ENCODE measurements at regions not wholly inside any gene's neighbourhood (a gene's known extent, or its start where the extent isn't known, plus 50 kb on each side); places are given as distances from the start of the nearest gene placed in this dataset.
"Not testable (repeated sequence)": the region's sequence is repeated elsewhere in the genome, so short reads cannot be mapped to it uniquely, and the experiment has no call there.

DNA sequence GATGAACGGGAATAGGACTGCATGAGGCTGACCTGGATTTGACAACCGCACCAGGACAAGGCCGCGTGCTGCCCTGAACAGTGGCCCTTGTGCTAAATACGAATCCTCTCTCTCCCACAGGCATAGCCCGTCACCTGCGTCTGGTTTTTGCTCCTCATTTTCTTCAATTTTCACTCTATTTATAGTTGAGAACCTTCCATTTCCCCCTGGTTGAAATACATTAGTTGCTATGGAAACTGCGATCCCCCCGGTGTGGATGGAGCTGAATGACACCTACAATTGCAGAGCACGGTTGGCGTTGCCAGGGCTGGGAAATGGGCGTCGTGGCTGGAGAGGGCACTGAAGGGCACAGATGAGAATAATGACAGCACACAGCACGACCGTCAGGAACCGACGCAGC, 158.6 kb upstream of the PITRM1 start:
- DNase-seq: no peak

- no peak for DNase-seq
These were observed 158.1 kb upstream of the PITRM1 start for GRCh38 chr10:3330663-3331062.

DNA sequence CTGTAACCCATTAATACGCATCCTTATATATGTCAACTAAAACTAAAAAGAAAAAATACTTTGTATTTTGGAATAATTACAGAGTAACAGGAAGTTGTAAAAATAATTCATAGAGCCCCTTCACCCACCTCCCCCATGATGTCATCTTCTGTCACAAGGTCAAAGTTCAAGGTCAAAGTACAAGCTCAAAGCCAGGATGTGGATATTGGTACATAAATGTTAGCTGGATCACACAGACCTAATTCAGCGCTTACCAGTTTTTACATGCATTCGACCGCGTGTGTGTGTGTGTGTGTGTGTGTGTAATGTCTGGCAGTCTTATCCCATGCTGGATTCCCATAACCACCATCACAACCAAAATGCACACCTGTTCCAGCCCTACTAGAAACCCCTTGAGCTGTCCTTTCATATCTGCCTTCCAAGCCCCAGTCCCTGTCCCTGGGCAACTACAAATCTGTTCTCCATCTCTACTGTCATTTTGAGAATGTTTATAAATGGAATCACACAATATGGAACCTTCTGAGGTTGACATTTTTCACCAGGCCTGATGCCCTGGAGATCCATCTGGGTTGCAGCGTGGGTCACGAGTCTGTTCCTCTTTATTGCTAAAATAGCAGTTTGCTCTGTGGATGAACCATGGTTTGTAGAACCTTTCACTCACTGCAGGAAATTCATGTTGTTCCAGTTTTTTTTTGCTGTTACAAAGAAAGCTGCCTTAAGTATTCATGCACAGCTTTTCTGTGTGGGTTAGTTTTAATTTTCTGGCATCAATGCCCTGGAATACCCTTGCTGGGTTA, 153.6 kb upstream of the PITRM1 start:
- DNase-seq: no peak

DNA sequence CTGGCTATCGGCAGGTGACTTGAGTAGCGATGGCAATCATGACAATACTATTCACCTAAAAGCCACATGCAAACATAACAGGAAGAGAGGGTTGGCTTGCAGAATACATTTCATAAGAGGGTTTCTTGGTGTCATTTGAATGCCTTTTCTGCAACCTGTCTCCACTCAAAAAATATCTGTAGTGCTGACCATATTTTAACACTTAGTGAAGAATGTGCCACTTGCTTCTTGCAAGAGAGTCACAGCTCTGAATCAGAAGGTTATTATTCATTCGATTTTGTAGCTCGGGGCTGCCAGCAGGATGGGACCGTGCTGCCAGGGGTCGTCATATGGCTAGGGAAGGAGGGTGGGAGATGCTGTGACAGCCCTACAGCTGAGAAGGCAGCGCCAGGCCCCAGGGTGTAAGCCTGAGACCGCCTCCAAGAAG, 152.0 kb upstream of the PITRM1 start:
- DNase-seq: no peak

GRCh38 chr10:3323865-3324498, 151.4 kb upstream of the PITRM1 start:
- no peak for DNase-seq

GRCh38 chr10:3321123-3321522, 148.5 kb upstream of the PITRM1 start:
- no peak for DNase-seq

DNA sequence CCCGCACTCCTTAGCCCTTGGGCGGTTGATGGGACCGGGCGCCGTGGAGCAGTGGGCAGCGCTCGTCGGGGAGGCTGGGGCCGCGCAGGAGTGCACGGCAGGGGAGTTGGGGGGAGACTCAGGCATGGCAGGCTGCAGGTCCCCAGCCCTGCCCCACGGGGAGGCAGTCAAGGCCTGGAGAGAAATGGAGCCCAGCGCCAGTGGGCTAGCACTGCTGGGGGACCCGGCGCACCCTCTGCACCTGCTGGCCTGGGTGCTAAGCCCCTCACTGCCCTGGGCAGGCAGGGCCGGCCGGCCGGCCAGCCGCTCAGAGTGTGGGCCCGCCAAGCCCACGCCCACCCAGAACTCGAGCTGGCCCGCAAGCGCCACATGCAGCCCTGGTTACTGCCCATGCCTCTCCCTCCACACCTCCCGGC, 147.2 kb upstream of the PITRM1 start:
- no peak for DNase-seq

DNA sequence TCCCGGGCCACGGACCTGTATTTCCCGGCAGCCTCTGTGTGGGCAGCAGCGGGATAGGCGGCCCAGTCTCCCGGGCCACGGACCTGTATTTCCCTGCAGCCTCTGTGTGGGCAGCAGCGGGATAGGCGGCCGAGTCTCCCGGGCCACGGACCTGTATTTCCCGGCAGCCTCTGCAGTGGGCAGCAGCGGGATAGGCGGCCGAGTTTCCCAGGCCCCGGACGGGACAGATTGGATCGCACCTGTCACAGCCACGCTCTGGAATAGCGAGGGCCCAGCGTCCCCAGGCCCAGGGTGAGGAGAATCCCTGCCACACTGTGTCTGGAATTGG, 145.9 kb upstream of the PITRM1 start:
- not testable (repeated sequence) for DNase-seq

DNA sequence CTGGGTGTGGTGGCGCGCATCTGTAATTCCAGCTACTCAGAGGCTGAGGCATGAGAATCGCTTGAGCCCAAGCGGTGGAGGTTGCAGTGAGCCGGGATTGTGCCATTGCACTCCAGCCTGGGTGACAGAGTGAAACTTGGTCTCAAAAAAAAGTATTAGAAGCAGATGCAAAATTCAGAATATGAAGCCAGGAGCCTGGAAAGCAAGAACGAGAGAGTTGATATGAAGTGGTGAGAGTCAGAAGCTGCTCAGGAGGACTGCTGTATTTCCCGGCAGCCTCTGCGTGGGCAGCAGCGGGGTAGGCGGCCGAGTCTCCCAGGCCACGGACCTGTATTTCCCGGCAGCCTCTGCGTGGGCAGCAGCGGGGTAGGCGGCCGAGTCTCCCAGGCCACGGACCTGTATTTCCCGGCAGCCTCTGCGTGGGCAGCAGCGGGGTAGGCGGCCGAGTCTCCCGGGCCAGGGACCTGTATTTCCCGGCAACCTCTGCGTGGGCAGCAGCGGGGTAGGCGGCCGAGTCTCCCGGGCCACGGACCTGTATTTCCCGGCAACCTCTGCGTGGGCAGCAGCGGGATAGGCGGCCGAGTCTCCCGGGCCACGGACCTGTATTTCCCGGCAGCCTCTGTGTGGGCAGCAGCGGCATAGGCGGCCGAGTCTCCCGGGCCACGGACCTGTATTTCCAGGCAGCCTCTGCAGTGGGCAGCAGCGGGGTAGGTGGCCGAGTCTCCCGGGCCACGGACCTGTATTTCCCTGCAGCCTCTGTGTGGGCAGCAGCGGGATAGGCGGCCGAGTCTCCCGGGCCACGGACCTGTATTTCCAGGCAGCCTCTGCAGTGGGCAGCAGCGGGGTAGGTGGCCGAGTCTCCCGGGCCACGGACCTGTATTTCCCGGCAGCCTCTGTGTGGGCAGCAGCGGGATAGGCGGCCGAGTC, 145.2 kb upstream of the PITRM1 start:
- DNase-seq: not testable (repeated sequence)

- not testable (repeated sequence) for DNase-seq
These were observed 142.0 kb upstream of the PITRM1 start for GRCh38 chr10:3314445-3315085.

GRCh38 chr10:3313784-3314444, 141.3 kb upstream of the PITRM1 start:
- DNase-seq: not testable (repeated sequence)

GRCh38 chr10:3312403-3312940, 139.9 kb upstream of the PITRM1 start:
- DNase-seq: no peak

GRCh38 chr10:3310016-3310784, 137.6 kb upstream of the PITRM1 start:
- DNase-seq: no peak

DNA sequence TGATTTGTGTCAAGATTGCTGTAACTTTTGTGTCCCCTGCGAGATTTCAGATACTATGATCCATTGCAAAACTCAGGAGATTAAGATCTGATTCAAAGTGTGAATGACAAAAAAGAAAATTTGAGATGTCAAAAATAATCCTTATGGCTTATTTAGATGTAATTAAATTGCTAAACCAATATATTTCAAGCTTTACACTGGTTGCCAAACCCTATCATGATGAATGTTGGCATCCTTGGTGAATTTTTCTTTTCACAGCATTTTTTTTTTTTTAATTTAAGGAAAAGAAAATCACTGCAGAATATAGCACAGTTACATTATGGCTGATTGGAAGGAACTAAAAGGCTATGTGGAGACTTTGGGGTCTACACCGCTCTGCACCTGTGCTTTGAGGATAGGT, 133.5 kb upstream of the PITRM1 start:
- DNase-seq: no peak

DNA sequence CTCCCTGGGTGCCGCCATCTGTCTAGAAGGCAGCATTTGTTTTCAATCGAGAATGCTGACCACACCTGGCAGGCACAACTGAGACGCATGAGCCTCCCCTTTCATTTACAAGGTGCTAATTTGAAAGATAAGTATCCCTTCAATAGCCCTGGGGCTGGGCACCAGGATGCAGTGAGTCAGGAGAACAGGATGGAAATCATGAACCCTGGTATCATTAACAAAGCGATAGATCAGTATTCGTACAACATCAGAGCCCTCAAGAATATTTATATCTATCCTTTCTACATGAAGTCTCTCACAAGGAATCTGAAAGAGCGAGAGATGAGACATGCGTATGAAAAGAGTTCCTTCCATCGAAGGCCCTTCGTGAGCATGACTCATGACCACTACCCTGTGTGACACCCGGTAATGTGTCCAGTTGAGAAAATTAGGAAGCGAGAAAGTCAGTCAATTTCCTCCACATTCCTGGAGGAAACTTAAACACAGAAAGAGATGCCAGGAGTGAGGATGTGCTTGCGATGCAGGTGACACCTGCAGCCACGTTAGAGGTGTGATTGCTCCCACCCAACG, 123.1 kb upstream of the PITRM1 start:
- DNase-seq: peak; percentile 61

DNA sequence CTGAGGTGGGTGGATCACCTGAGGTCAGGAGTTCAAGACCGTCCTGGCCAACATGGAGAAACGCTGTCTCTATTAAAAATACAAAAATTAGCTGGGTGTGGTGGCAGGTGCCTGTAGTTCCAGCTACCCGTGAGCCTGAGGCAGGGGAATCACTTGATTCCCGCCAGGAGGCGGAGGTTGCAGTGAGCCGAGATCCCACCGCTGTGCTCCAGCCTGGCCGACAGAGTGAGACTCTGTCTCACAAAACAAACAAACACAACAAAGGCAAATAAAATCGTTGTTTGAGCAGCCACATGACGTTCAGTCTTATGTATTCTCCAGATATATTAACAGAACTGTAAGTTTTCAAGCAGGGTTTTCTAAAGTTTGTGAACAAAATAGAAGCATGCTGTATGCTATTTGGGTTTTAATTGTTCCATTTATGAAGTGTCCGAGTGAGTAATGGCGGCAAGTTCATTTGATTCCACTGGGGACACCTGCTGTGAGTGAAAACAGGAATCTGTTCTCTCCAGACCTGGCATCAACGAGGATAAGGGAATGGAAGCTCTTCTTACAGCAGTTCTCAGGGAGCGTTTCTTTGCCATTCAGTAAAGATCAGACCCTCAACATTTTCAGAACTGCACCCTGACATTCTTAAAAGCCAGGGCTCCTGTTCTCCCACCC, 122.5 kb upstream of the PITRM1 start:
- DNase-seq: peak; percentile 65

DNA sequence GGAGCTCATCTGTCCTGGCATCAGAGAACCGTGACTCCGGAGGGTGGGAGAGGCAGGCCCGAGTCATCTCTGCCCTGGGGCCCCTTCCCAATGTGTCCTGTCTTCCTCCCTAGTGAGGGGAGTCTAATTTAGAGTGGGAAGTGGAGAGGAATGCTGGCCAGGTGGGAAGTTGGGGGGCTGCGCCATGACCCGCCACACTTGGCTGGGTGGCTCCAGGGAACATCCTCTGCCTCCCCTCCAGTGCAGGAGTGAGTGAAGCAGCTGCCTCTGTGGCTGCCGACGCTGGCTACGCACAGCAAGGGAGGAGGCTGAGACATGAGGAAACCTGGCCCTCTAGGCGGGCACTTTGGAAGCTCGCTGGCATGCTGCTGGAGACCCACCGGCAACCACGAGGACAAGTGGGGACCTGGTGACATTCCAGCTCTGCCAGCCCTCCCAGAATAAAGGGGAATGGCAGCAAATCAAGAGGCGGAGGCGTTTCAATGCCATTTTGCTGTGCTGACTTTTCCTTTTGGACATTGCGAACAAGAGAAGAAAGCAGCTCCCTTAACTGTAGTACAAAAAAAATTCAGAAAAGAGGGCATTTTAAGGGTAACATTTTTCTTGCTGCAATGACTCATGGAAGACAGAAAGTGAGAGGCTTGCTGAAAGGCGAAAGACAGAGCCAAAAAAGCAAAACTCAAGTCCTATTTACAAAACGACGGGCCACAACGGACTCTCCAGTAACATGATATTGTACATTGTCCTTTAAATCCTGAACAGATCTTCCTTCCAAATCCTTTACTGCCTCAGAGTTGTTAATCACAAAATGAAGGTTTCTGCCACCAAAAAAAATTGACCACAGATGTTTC, 121.2 kb upstream of the PITRM1 start:
- no peak for DNase-seq

DNA sequence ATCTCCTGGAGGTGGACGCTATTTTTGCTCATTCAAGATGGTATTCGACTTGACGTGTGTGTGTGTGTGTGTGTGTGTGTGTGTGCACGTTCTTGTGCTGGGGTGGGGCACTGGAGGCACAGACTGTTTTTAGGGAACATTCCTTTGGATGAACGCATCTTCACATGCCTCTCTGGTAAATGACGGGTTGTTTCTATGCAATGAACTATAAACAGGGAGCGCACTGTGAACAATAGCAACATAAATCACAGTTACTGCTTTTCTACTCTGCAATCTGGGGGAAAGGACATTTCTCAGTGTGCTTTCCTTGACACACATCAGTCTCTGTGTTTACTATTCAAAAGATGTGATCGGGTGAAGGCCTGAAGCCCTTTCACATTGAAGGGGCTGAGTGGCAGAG, 120.1 kb upstream of the PITRM1 start:
- no peak for DNase-seq

- no peak for DNase-seq
These were observed 118.0 kb upstream of the PITRM1 start for GRCh38 chr10:3290550-3290949.

Measured in NCI-H1417 treated with DMSO at 0.1 percent for 48 hours (cell line).